ENCODE measurements at regions not wholly inside any gene's neighbourhood (a gene's known extent, or its start where the extent isn't known, plus 50 kb on each side); places are given as distances from the start of the nearest gene placed in this dataset.

DNA sequence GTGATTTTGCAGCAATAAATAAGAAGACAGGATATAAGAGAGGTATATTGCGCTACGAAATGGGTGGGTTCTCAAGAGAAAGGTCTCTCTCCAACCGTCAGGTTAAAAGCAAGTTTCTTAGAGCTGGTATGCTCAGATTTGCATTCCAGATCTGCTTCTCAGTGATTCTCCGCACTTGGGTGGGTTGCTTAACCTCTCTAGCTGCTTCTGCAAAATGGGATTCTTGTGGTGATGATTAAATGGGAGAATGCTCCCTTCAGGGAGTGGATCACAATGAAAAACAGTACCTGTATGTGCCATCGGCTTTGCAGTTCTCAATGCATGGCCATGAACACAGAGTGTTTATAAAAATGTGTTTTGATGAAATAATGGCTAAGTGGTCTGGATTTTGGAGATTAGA, 477.7 kb downstream of the TNS1 start:
- H3K9ac ChIP-seq (ENCODE audit: low read depth, low read length, poor library complexity) = no peak overlapping the region
- H3K4me3 ChIP-seq (ENCODE audit: low read length in 2 of 2) = no peak overlapping the region
- peaks cover 0 to 4% of the 10 kb centered on the region in 2 donors for H3K4me1 ChIP-seq (ENCODE audit: control insufficient read depth in 2 of 2, insufficient read depth in 1 of 2, low read depth in 1 of 2, low read length in 2 of 2)
- no peak overlapping the region for H2AK5ac ChIP-seq (ENCODE audit: low read depth, low read length)
- DNase-seq (ENCODE audit: low spot score) = no peak
- no peaks in the 10 kb centered on the region for H3K9me3 ChIP-seq (replicated peaks in 1 of 2; ENCODE audit: control insufficient read depth in 2 of 2, insufficient read depth in 1 of 2, low read depth in 1 of 2, low read length in 2 of 2)
- H2BK120ac ChIP-seq (ENCODE audit: low read depth, low read length) = no peak overlapping the region
- no peak overlapping the region for H3K23ac ChIP-seq (ENCODE audit: low read depth, low read length, poor library complexity)
- H3K14ac ChIP-seq (ENCODE audit: low read length) = no peak overlapping the region
- no peak overlapping the region for H2BK12ac ChIP-seq (ENCODE audit: low read length)
- no peaks in the 10 kb centered on the region for H3K36me3 ChIP-seq (replicated peaks in 1 of 2; ENCODE audit: control insufficient read depth in 2 of 2, insufficient read depth in 2 of 2, low read length in 2 of 2)
- no peak overlapping the region for H2BK5ac ChIP-seq (ENCODE audit: low read length)
- no peak overlapping the region for H3K27ac ChIP-seq (replicated peaks; ENCODE audit: low read length)
- H2AFZ ChIP-seq (ENCODE audit: low read length) = no peak overlapping the region
- H3K4me2 ChIP-seq (ENCODE audit: insufficient read depth, low read length, poor library complexity, severe bottlenecking) = no peak overlapping the region
- H2BK15ac ChIP-seq (ENCODE audit: low read length) = no peak overlapping the region
- no CpG with 5 or more reads among the region's 5 CpGs for WGBS, 2 donors (ENCODE audit: extremely low coverage in 2 of 2, insufficient read length in 2 of 2, insufficient replicate concordance in 1 of 2)
- H4K8ac ChIP-seq (ENCODE audit: low read depth, low read length) = no peak overlapping the region
- H3K27me3 ChIP-seq (ENCODE audit: control insufficient read depth in 3 of 3, insufficient read depth in 3 of 3, low read depth in 1 of 3, low read length in 3 of 3) = peaks cover 0 to 8% (median 0%) of the 10 kb centered on the region in 3 experiments
- no peaks in the 10 kb centered on the region for H3K79me1 ChIP-seq (ENCODE audit: low read depth, low read length)
- no peak overlapping the region for H4K91ac ChIP-seq (ENCODE audit: low read depth, low read length, poor library complexity)
- H3K4ac ChIP-seq (ENCODE audit: low read length) = no peak overlapping the region
- H3K18ac ChIP-seq (ENCODE audit: low read length) = no peak overlapping the region

DNA sequence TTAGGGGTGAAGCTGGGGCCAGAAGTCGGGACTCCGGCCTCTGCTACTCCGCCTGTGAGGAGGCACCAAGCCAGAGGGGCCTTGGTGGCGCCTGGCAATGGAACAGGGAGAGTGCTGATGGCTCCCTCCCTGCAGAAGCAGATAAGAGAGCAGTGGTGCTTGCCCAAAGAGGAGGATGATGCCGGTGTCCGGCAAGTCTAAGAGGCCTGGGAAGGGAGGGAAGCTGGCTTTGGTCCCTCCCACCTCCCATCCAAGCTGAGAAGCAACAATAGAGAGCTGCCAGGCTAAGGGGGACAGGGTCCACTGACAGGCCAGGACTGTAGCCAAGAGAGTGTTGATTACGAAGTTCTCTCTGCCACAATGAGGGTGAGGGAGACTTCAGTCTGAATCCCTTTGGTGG, 479.5 kb downstream of the TNS1 start:
- H2BK120ac ChIP-seq (ENCODE audit: low read depth, low read length) = no peak overlapping the region
- no peak overlapping the region for H4K91ac ChIP-seq (ENCODE audit: low read depth, low read length, poor library complexity)
- no peak overlapping the region for H3K4me3 ChIP-seq (ENCODE audit: low read length in 2 of 2)
- DNase-seq (ENCODE audit: low spot score) = no peak
- peak overlapping the region; percentile 62 for H3K18ac ChIP-seq (ENCODE audit: low read length)
- H2BK12ac ChIP-seq (ENCODE audit: low read length) = no peak overlapping the region
- H3K4me2 ChIP-seq (ENCODE audit: insufficient read depth, low read length, poor library complexity, severe bottlenecking) = no peak overlapping the region
- no peak overlapping the region for H2AK5ac ChIP-seq (ENCODE audit: low read depth, low read length)
- H3K27me3 ChIP-seq (ENCODE audit: control insufficient read depth in 3 of 3, insufficient read depth in 3 of 3, low read depth in 1 of 3, low read length in 3 of 3) = peaks cover 0 to 8% (median 0%) of the 10 kb centered on the region in 3 experiments
- H3K9ac ChIP-seq (ENCODE audit: low read depth, low read length, poor library complexity) = no peak overlapping the region
- H4K8ac ChIP-seq (ENCODE audit: low read depth, low read length) = no peak overlapping the region
- no peaks in the 10 kb centered on the region for H3K9me3 ChIP-seq (replicated peaks in 1 of 2; ENCODE audit: control insufficient read depth in 2 of 2, insufficient read depth in 1 of 2, low read depth in 1 of 2, low read length in 2 of 2)
- H3K79me1 ChIP-seq (ENCODE audit: low read depth, low read length) = no peaks in the 10 kb centered on the region
- H2AFZ ChIP-seq (ENCODE audit: low read length) = no peak overlapping the region
- H3K23ac ChIP-seq (ENCODE audit: low read depth, low read length, poor library complexity) = no peak overlapping the region
- H3K27ac ChIP-seq (replicated peaks; ENCODE audit: low read length) = no peak overlapping the region
- H2BK15ac ChIP-seq (ENCODE audit: low read length) = peak overlapping the region; percentile 27
- no peaks in the 10 kb centered on the region for H3K36me3 ChIP-seq (replicated peaks in 1 of 2; ENCODE audit: control insufficient read depth in 2 of 2, insufficient read depth in 2 of 2, low read length in 2 of 2)
- H3K4me1 ChIP-seq (ENCODE audit: control insufficient read depth in 2 of 2, insufficient read depth in 1 of 2, low read depth in 1 of 2, low read length in 2 of 2) = peaks cover 0 to 4% of the 10 kb centered on the region in 2 donors
- WGBS, 2 donors (ENCODE audit: extremely low coverage in 2 of 2, insufficient read length in 2 of 2, insufficient replicate concordance in 1 of 2) = no CpG with 5 or more reads among the region's 7 CpGs
- H3K14ac ChIP-seq (ENCODE audit: low read length) = no peak overlapping the region
- no peak overlapping the region for H2BK5ac ChIP-seq (ENCODE audit: low read length)
- no peak overlapping the region for H3K4ac ChIP-seq (ENCODE audit: low read length)

DNA sequence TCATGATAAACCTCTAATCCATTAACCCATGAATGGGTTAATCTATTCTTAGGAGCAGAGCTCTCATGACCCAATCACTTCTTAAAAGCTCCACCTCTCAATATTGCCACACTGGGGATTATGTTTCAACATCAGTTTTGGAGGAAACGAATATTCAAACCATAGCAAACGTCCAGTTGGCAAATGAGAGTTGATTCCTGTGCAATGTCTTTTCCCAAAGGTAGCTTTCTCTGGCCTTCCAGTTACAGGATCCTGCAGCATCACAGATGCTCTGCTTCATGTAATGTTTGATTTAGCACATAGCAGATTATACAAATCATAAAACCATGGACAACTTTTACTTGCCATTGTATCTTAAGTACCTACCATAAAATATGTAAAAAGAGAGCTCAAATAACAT, 481.0 kb downstream of the TNS1 start:
- no peak overlapping the region for H2BK12ac ChIP-seq (ENCODE audit: low read length)
- no peak overlapping the region for H3K4me2 ChIP-seq (ENCODE audit: insufficient read depth, low read length, poor library complexity, severe bottlenecking)
- H3K79me1 ChIP-seq (ENCODE audit: low read depth, low read length) = no peaks in the 10 kb centered on the region
- no peak overlapping the region for H4K8ac ChIP-seq (ENCODE audit: low read depth, low read length)
- H2BK15ac ChIP-seq (ENCODE audit: low read length) = no peak overlapping the region
- H3K4ac ChIP-seq (ENCODE audit: low read length) = no peak overlapping the region
- no peak overlapping the region for H3K18ac ChIP-seq (ENCODE audit: low read length)
- WGBS, 2 donors (ENCODE audit: extremely low coverage in 2 of 2, insufficient read length in 2 of 2, insufficient replicate concordance in 1 of 2) = no CpG with 5 or more reads among the region's 2 CpGs
- H3K4me1 ChIP-seq (ENCODE audit: control insufficient read depth in 2 of 2, insufficient read depth in 1 of 2, low read depth in 1 of 2, low read length in 2 of 2) = peaks cover 0 to 4% of the 10 kb centered on the region in 2 donors
- no peak overlapping the region for H3K9ac ChIP-seq (ENCODE audit: low read depth, low read length, poor library complexity)
- DNase-seq (ENCODE audit: low spot score) = no peak
- H3K4me3 ChIP-seq (ENCODE audit: low read length in 2 of 2) = no peak overlapping the region
- H2BK120ac ChIP-seq (ENCODE audit: low read depth, low read length) = no peak overlapping the region
- H4K91ac ChIP-seq (ENCODE audit: low read depth, low read length, poor library complexity) = no peak overlapping the region
- H3K23ac ChIP-seq (ENCODE audit: low read depth, low read length, poor library complexity) = no peak overlapping the region
- peaks cover 0 to 6% (median 0%) of the 10 kb centered on the region in 3 experiments for H3K27me3 ChIP-seq (ENCODE audit: control insufficient read depth in 3 of 3, insufficient read depth in 3 of 3, low read depth in 1 of 3, low read length in 3 of 3)
- no peak overlapping the region for H2AFZ ChIP-seq (ENCODE audit: low read length)
- no peak overlapping the region for H2BK5ac ChIP-seq (ENCODE audit: low read length)
- H3K9me3 ChIP-seq (replicated peaks in 1 of 2; ENCODE audit: control insufficient read depth in 2 of 2, insufficient read depth in 1 of 2, low read depth in 1 of 2, low read length in 2 of 2) = no peaks in the 10 kb centered on the region
- H3K27ac ChIP-seq (replicated peaks; ENCODE audit: low read length) = no peak overlapping the region
- H2AK5ac ChIP-seq (ENCODE audit: low read depth, low read length) = no peak overlapping the region
- no peaks in the 10 kb centered on the region for H3K36me3 ChIP-seq (replicated peaks in 1 of 2; ENCODE audit: control insufficient read depth in 2 of 2, insufficient read depth in 2 of 2, low read length in 2 of 2)
- no peak overlapping the region for H3K14ac ChIP-seq (ENCODE audit: low read length)

DNA sequence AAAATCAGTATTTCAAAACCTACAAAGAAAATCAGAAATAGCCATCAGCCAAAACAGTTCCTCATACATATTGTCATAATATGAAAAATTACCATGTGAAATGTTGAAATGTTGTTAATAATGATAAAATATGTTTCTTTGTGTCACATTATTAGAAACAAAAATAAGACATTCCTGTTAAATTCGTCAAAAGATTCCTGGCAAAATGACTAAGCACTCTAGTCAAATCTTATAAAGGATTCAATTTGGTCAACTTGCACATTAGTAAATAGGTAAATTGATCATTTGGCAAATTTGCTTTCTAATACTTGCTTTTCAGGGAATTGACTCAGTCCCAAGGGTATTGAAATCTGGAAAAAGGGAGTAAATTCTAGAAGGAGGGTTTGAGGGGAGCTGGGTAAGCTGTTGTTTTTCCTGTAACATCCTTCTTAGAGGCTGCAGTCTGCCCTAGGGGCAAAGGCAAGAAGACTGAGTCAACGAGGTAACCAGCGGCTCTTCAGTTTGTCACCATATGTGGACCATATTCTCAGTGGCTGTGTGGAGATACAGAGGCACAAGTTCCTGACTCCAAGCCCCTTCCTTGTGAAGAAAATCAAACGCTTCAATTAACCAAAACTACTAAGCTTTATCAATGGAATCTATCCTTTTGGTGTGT, 482.3 kb downstream of the TNS1 start:
- H4K8ac ChIP-seq (ENCODE audit: low read depth, low read length) = no peak overlapping the region
- peaks cover 0 to 6% (median 0%) of the 10 kb centered on the region in 3 experiments for H3K27me3 ChIP-seq (ENCODE audit: control insufficient read depth in 3 of 3, insufficient read depth in 3 of 3, low read depth in 1 of 3, low read length in 3 of 3)
- no peak overlapping the region for H3K23ac ChIP-seq (ENCODE audit: low read depth, low read length, poor library complexity)
- H3K4me2 ChIP-seq (ENCODE audit: insufficient read depth, low read length, poor library complexity, severe bottlenecking) = no peak overlapping the region
- H3K14ac ChIP-seq (ENCODE audit: low read length) = no peak overlapping the region
- H3K4me3 ChIP-seq (ENCODE audit: low read length in 2 of 2) = no peak overlapping the region
- no peak for DNase-seq (ENCODE audit: low spot score)
- no peak overlapping the region for H2BK15ac ChIP-seq (ENCODE audit: low read length)
- H3K27ac ChIP-seq (replicated peaks; ENCODE audit: low read length) = no peak overlapping the region
- no peak overlapping the region for H2BK120ac ChIP-seq (ENCODE audit: low read depth, low read length)
- H3K9ac ChIP-seq (ENCODE audit: low read depth, low read length, poor library complexity) = no peak overlapping the region
- H4K91ac ChIP-seq (ENCODE audit: low read depth, low read length, poor library complexity) = no peak overlapping the region
- H3K4ac ChIP-seq (ENCODE audit: low read length) = no peak overlapping the region
- H3K79me1 ChIP-seq (ENCODE audit: low read depth, low read length) = no peaks in the 10 kb centered on the region
- no peak overlapping the region for H2AK5ac ChIP-seq (ENCODE audit: low read depth, low read length)
- peaks cover 0 to 3% of the 10 kb centered on the region in 2 donors for H3K4me1 ChIP-seq (ENCODE audit: control insufficient read depth in 2 of 2, insufficient read depth in 1 of 2, low read depth in 1 of 2, low read length in 2 of 2)
- WGBS, 2 donors (ENCODE audit: extremely low coverage in 2 of 2, insufficient read length in 2 of 2, insufficient replicate concordance in 1 of 2) = no CpG with 5 or more reads among the region's 4 CpGs
- H2AFZ ChIP-seq (ENCODE audit: low read length) = no peak overlapping the region
- no peak overlapping the region for H2BK5ac ChIP-seq (ENCODE audit: low read length)
- H3K18ac ChIP-seq (ENCODE audit: low read length) = no peak overlapping the region
- no peaks in the 10 kb centered on the region for H3K9me3 ChIP-seq (replicated peaks in 1 of 2; ENCODE audit: control insufficient read depth in 2 of 2, insufficient read depth in 1 of 2, low read depth in 1 of 2, low read length in 2 of 2)
- no peaks in the 10 kb centered on the region for H3K36me3 ChIP-seq (replicated peaks in 1 of 2; ENCODE audit: control insufficient read depth in 2 of 2, insufficient read depth in 2 of 2, low read length in 2 of 2)
- no peak overlapping the region for H2BK12ac ChIP-seq (ENCODE audit: low read length)

Measured in neuronal stem cell (in vitro differentiated cells).